HEK293 (cell line): ENCODE measurements at regions not wholly inside any gene's neighbourhood (a gene's known extent, or its start where the extent isn't known, plus 50 kb on each side); places are given as distances from the start of the nearest gene placed in this dataset.

ENCODE experiments used
- CTCF ChIA-PET: fragments of 350-600 bp; formaldehyde crosslinking; extraction: SDS; loops from one replicate; lab custom pipeline; 2021; ENCODE audit warnings: antibody characterized with exemption; lab: Yijun Ruan, JAX
- POLR2A ChIA-PET: fragments of 300-600 bp; formaldehyde crosslinking; extraction: SDS; loops from one replicate; lab custom pipeline; 2020; ENCODE audit warnings: antibody characterized with exemption, inconsistent platforms; lab: Yijun Ruan, JAX
- H3K27ac ChIP-seq: fragments of 200-500 bp; sonication (Bioruptor generic); 2 replicates; pipeline ENCODE4 v1.5.1; 2014; ENCODE audit warnings: low read depth, low read length, control low read depth, inconsistent platforms; ENCODE audit errors: extremely low read depth
- H3K36me3 ChIP-seq, 2 experiments: fragments of 200-500 bp in 1 of 2; sonication (Bioruptor generic) in 1 of 2; 1 replicate in 1 of 2; 2 replicates in 1 of 2; pipeline ENCODE4 v1.5.1; 2014 to 2017; ENCODE audit warnings: inconsistent platforms in 2 of 2, low read length in 2 of 2; ENCODE audit not compliant: control insufficient read depth in 2 of 2, insufficient read depth in 1 of 2
- H3K4me1 ChIP-seq: fragments of 200-500 bp; sonication (Bioruptor generic); 2 replicates; pipeline ENCODE4 v1.5.1; 2014; ENCODE audit warnings: mild to moderate bottlenecking, low read length, inconsistent platforms; ENCODE audit not compliant: control insufficient read depth, insufficient read depth
- H3K4me3 ChIP-seq: 2 replicates; pipeline ENCODE4 v1.5.1; 2011; ENCODE audit warnings: low read depth, mild to moderate bottlenecking, control low read depth, low read length, moderate library complexity
- H3K9me3 ChIP-seq: fragments of 200-500 bp; sonication (Bioruptor generic); 2 replicates; pipeline ENCODE4 v1.5.1; 2014; ENCODE audit warnings: low read depth, low read length, inconsistent platforms; ENCODE audit not compliant: control insufficient read depth, insufficient read depth
- GLI2 ChIP-seq: fragments of 450-650 bp; formaldehyde crosslinking; IDR thresholded peaks from 2 replicates; pipeline ENCODE4; 2017; ENCODE audit warnings: missing biosample characterization, missing genetic modification characterization, low read depth, borderline replicate concordance
- GLIS2 ChIP-seq: fragments of 450-650 bp; formaldehyde crosslinking; IDR thresholded peaks from 2 replicates; pipeline ENCODE4 v1.5.1; 2016; ENCODE audit warnings: missing biosample characterization, missing genetic modification characterization
- HIC1 ChIP-seq: fragments of 450-650 bp; formaldehyde crosslinking; IDR thresholded peaks from 2 replicates; pipeline ENCODE4 v1.5.1; 2016; ENCODE audit warnings: missing biosample characterization, missing genetic modification characterization
- RBAK ChIP-seq: fragments of 450-650 bp; formaldehyde crosslinking; IDR thresholded peaks from 2 replicates; pipeline ENCODE4 v1.5.1; 2016; ENCODE audit warnings: missing biosample characterization, missing genetic modification characterization
- REST ChIP-seq: fragments of 450-650 bp; formaldehyde crosslinking; IDR thresholded peaks from 2 replicates; pipeline ENCODE4 v1.5.1; 2016; ENCODE audit warnings: missing biosample characterization, missing genetic modification characterization
- SCRT2 ChIP-seq: fragments of 450-650 bp; formaldehyde crosslinking; IDR thresholded peaks from 2 replicates; pipeline ENCODE4 v1.5.1; 2016; ENCODE audit warnings: missing biosample characterization, missing genetic modification characterization
- SP3 ChIP-seq: fragments of 450-650 bp; formaldehyde crosslinking; IDR thresholded peaks from 2 replicates; pipeline ENCODE4 v1.5.1; 2016; ENCODE audit warnings: missing biosample characterization, missing genetic modification characterization
- ZBTB48 ChIP-seq: fragments of 450-650 bp; formaldehyde crosslinking; IDR thresholded peaks from 2 replicates; pipeline ENCODE4 v1.5.1; 2016; ENCODE audit warnings: missing biosample characterization, missing genetic modification characterization
- ZBTB49 ChIP-seq: fragments of 450-650 bp; formaldehyde crosslinking; IDR thresholded peaks from 2 replicates; pipeline ENCODE4 v1.5.1; 2016; ENCODE audit warnings: missing biosample characterization, missing genetic modification characterization, low read depth
- ZBTB6 ChIP-seq: fragments of 450-650 bp; formaldehyde crosslinking; IDR thresholded peaks from 2 replicates; pipeline ENCODE4 v1.5.1; 2017; ENCODE audit warnings: missing biosample characterization, missing genetic modification characterization
- ZNF121 ChIP-seq: fragments of 450-650 bp; formaldehyde crosslinking; IDR thresholded peaks from 2 replicates; pipeline ENCODE4 v1.5.1; 2016; ENCODE audit warnings: missing biosample characterization, missing genetic modification characterization
- ZNF19 ChIP-seq: fragments of 450-650 bp; formaldehyde crosslinking; IDR thresholded peaks from 2 replicates; pipeline ENCODE4; 2016; ENCODE audit warnings: missing biosample characterization, missing genetic modification characterization, low read depth
- ZNF221 ChIP-seq: fragments of 450-650 bp; formaldehyde crosslinking; IDR thresholded peaks from 2 replicates; pipeline ENCODE4 v1.5.1; 2017; ENCODE audit warnings: missing biosample characterization, missing genetic modification characterization, borderline replicate concordance
- ZNF391 ChIP-seq: fragments of 450-650 bp; formaldehyde crosslinking; IDR thresholded peaks from 2 replicates; pipeline ENCODE4 v1.5.1; 2016; ENCODE audit warnings: low read depth, missing biosample characterization, missing genetic modification characterization, borderline replicate concordance
- ZNF423 ChIP-seq: fragments of 450-650 bp; formaldehyde crosslinking; IDR thresholded peaks from 2 replicates; pipeline ENCODE4 v1.5.1; 2016; ENCODE audit warnings: missing biosample characterization, missing genetic modification characterization
- ZNF549 ChIP-seq: fragments of 450-650 bp; IDR thresholded peaks from 2 replicates; pipeline ENCODE4 v1.5.1; 2018; ENCODE audit warnings: missing biosample characterization, missing genetic modification characterization, mild to moderate bottlenecking, inconsistent platforms, moderate library complexity
- ZNF621 ChIP-seq: fragments of 450-650 bp; formaldehyde crosslinking; IDR thresholded peaks from 2 replicates; pipeline ENCODE4 v1.5.1; 2017; ENCODE audit warnings: missing biosample characterization, missing genetic modification characterization
- TF ChIP-seq, protein P1 (sequence below): fragments of 450-650 bp; formaldehyde crosslinking; IDR thresholded peaks from 2 replicates; pipeline ENCODE4 v1.5.1; 2017; ENCODE audit warnings: missing biosample characterization, missing genetic modification characterization

- CTCF ChIA-PET: no interaction called here
- no peak overlapping the region for H3K27ac ChIP-seq
- no peaks in the 10 kb centered on the region for H3K36me3 ChIP-seq
- TF ChIP-seq, protein P1, sequence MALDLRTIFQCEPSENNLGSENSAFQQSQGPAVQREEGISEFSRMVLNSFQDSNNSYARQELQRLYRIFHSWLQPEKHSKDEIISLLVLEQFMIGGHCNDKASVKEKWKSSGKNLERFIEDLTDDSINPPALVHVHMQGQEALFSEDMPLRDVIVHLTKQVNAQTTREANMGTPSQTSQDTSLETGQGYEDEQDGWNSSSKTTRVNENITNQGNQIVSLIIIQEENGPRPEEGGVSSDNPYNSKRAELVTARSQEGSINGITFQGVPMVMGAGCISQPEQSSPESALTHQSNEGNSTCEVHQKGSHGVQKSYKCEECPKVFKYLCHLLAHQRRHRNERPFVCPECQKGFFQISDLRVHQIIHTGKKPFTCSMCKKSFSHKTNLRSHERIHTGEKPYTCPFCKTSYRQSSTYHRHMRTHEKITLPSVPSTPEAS (tag by site-specific recombination): no peak
- TF ChIP-seq ZNF19 (tag by site-specific recombination): no peak
- TF ChIP-seq ZNF391 (tag by site-specific recombination): no peak
- TF ChIP-seq ZNF423 (tag by site-specific recombination): no peak
- no peak for TF ChIP-seq ZBTB48 (tag by site-specific recombination)
- TF ChIP-seq SCRT2 (tag by site-specific recombination): no peak
- TF ChIP-seq ZNF549 (tag by site-specific recombination): no peak
- no peak for TF ChIP-seq ZNF621 (tag by site-specific recombination)
- no peak for TF ChIP-seq HIC1 (tag by site-specific recombination)
- TF ChIP-seq REST: no peak
- TF ChIP-seq GLI2 (tag by site-specific recombination): no peak
- no peak for TF ChIP-seq ZNF121 (tag by site-specific recombination)
- no peak for TF ChIP-seq RBAK (tag by site-specific recombination)
- TF ChIP-seq ZBTB49 (tag by site-specific recombination): no peak
- no peak overlapping the region for H3K4me3 ChIP-seq
- POLR2A ChIA-PET: no interaction called here
- H3K9me3 ChIP-seq: no peaks in the 10 kb centered on the region
- H3K4me1 ChIP-seq: no peaks in the 10 kb centered on the region
These were observed 116.1 kb downstream of the ARL4A start for GRCh38 chr7:12803542-12803941.

GRCh38 chr7:12805518-12805928 is 118.1 kb downstream of the ARL4A start:
- ChIA-PET POLR2A (no interaction called here), CTCF (interaction anchor here (0.6 kb wide), 1 partner anchor 144 kb away, joined by 4 read pairs; no protein-coding TSS in a partner anchor)
- Histone ChIP-seq H3K4me1 (no peaks in the 10 kb centered on the region), H3K9me3 (no peaks in the 10 kb centered on the region), H3K27ac (no peak overlapping the region), H3K36me3 (no peaks in the 10 kb centered on the region), H3K4me3 (no peak overlapping the region)
- no peak for TF ChIP-seq ZBTB6 (tag by site-specific recombination)
- no peak for TF ChIP-seq ZNF221
- no peak for TF ChIP-seq SP3 (tag by site-specific recombination)
- TF ChIP-seq GLIS2 (tag by site-specific recombination): no peak
